Mesothelial cell of epicardium (in vitro differentiated cells): ENCODE measurements at regions not wholly inside any gene's neighbourhood (a gene's known extent, or its start where the extent isn't known, plus 50 kb on each side); places are given as distances from the start of the nearest gene placed in this dataset.

ENCODE experiments used
- DNase-seq, 2 experiments: peaks; one replicate each; pipeline ENCODE4 v3.0.0; 2021; ENCODE audit warnings: low spot score in 2 of 2; ENCODE audit not compliant: unreplicated experiment in 2 of 2
- H3K27ac Mint-ChIP-seq: 2 replicates; pipeline ENCODE4 v1.8.0; 2021; ENCODE audit warnings: mixed read lengths
- H3K27me3 Mint-ChIP-seq: 2 replicates; pipeline ENCODE4 v1.8.0; 2021; ENCODE audit warnings: low read depth, mixed read lengths
- H3K36me3 Mint-ChIP-seq: 2 replicates; pipeline ENCODE4 v1.8.0; 2021; ENCODE audit warnings: mixed read lengths
- H3K4me1 Mint-ChIP-seq: 2 replicates; pipeline ENCODE4 v1.8.0; 2021; ENCODE audit warnings: mixed read lengths
- H3K4me3 Mint-ChIP-seq: 2 replicates; pipeline ENCODE4 v1.8.0; 2021; ENCODE audit warnings: mild to moderate bottlenecking, moderate library complexity, mixed read lengths
- H3K9me3 Mint-ChIP-seq: 2 replicates; pipeline ENCODE4 v1.8.0; 2021; ENCODE audit warnings: mixed read lengths
- TF ChIP-seq, protein P1 (sequence below): fragments of 200-600 bp; sonication (generic); IDR thresholded peaks from one replicate; pipeline ENCODE4 v1.5.0; 2021; ENCODE audit warnings: antibody characterized with exemption; ENCODE audit not compliant: unreplicated experiment

DNA sequence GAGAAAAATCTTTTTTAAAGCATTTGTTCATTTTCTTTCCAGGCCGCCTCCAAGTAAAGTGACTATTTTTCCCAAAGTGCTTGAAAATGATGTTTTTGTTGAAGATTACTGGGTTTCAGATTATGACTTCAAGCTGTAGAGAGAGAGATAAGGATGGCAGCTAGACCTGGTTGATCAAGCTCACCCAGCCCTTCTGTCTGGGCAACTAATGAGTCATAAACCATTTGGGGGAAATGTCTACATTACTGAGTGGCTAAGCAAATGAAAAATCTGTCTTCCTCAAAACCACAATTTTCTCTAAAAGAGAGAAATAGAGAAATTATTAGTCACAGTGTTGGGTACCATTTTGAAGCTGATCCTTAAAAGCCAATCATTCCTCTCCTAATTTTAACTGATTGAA, 355.4 kb upstream of the CPEB2 start:
- peaks cover 9% of the 10 kb centered on the region for H3K9me3 Mint-ChIP-seq
- TF ChIP-seq, protein P1, sequence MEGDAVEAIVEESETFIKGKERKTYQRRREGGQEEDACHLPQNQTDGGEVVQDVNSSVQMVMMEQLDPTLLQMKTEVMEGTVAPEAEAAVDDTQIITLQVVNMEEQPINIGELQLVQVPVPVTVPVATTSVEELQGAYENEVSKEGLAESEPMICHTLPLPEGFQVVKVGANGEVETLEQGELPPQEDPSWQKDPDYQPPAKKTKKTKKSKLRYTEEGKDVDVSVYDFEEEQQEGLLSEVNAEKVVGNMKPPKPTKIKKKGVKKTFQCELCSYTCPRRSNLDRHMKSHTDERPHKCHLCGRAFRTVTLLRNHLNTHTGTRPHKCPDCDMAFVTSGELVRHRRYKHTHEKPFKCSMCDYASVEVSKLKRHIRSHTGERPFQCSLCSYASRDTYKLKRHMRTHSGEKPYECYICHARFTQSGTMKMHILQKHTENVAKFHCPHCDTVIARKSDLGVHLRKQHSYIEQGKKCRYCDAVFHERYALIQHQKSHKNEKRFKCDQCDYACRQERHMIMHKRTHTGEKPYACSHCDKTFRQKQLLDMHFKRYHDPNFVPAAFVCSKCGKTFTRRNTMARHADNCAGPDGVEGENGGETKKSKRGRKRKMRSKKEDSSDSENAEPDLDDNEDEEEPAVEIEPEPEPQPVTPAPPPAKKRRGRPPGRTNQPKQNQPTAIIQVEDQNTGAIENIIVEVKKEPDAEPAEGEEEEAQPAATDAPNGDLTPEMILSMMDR = no peak
- no peak overlapping the region for H3K4me3 Mint-ChIP-seq
- H3K27me3 Mint-ChIP-seq = no peaks in the 10 kb centered on the region
- no peaks in the 10 kb centered on the region for H3K4me1 Mint-ChIP-seq
- DNase-seq = no peak
- H3K36me3 Mint-ChIP-seq = no peaks in the 10 kb centered on the region
- no peak overlapping the region for H3K27ac Mint-ChIP-seq

DNA sequence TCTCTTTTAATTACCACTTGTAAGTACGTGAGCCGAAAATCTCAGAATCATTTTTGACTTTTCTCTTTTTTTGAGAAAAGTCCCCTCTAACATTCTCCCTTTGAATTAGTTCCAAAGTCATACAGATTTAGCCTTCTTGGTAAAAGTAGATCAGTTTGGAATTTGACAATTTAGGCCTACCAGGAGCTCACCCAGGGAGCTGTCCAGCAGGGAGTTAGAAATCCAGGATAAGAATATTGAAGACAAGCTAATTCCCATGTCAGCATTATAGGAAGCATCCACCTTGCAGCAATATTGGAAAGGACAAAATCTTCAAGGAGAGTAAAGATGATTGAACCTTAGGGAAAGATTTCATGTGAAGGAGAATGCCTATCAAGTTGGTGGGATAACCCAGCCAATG, 352.2 kb upstream of the CPEB2 start:
- Mint-ChIP-seq H3K4me3 (no peak overlapping the region), H3K27me3 (no peaks in the 10 kb centered on the region), H3K36me3 (no peaks in the 10 kb centered on the region), H3K9me3 (peaks cover 20% of the 10 kb centered on the region), H3K27ac (no peak overlapping the region), H3K4me1 (no peaks in the 10 kb centered on the region)
- TF ChIP-seq, protein P1 = no peak
- no peak for DNase-seq

DNA sequence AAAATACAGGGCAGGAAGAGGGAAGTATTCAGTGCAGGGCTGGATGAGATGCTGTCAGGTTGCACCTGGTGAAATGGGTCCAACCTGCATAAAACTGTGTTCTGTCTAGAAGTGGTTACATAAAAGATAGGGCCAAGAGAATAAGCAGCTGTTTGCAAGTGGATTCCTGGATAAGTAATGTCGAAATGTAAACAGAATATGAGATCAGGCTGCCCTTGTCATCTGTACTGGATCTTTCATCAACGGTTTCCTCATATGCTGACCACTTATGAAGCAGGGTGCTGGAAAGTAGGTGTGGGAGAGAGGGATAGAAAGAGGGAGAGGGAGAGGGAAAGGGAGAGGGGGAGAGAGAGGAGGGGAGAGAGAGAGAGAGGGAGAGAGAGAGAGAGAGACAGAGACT, 349.8 kb upstream of the CPEB2 start:
- Mint-ChIP-seq H3K27me3 (no peaks in the 10 kb centered on the region), H3K27ac (no peak overlapping the region), H3K4me1 (no peaks in the 10 kb centered on the region), H3K9me3 (peaks cover 24% of the 10 kb centered on the region), H3K36me3 (no peaks in the 10 kb centered on the region), H3K4me3 (no peak overlapping the region)
- TF ChIP-seq, protein P1 = no peak
- DNase-seq = no peak

- no peaks in the 10 kb centered on the region for H3K36me3 Mint-ChIP-seq
- no peak overlapping the region for H3K4me3 Mint-ChIP-seq
- DNase-seq = no peak
- no peaks in the 10 kb centered on the region for H3K4me1 Mint-ChIP-seq
- H3K27me3 Mint-ChIP-seq = no peaks in the 10 kb centered on the region
- TF ChIP-seq, protein P1 = no peak
- H3K9me3 Mint-ChIP-seq = peaks cover 20% of the 10 kb centered on the region
- H3K27ac Mint-ChIP-seq = no peak overlapping the region
Measured at GRCh38 chr4:14653338-14653737, 348.9 kb upstream of the CPEB2 start.

DNA sequence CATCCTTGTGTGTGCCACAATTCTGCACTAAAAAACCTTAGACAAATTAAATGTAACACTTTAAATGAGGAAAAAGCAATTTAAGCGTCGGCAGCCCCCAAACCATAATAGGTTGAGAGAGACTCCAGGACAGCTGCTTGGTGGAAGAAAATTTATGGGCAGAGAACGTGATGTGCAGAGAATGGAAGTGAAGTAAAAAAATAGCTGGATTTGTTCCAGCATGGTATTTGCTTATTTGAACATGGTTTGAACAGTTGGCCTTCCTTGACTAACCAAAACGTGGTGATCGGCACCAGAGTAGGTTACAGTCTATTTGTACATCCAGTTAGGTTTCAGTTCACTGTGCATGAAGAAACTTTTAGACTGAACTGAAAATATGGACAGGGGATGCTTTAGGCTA, 343.0 kb upstream of the CPEB2 start:
- TF ChIP-seq, protein P1 = no peak

DNA sequence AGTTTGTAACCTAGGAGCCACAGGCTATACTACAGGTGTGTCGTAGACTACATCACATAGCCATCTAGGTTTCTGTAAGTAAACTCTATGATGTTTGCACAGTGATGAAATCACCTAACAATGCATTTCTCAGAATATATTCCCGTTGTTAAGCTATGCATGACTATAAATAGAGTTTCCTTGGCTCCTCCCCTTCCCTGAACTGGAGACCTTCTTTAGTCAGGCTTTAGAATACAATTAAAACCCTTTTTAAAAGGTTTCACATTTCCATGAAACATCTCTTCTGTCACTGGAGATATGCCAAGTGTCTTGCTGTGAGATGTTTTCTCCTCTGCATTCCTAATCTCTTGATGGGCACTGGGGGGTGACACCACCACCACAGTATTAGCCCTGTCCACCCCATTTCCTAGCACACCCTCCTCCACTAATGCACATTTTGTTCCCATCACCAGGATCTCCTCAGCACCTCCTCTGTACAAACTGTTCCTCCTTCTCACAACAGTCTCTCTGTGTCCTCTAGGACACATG, 334.6 kb upstream of the CPEB2 start:
- Mint-ChIP-seq H3K4me1 (no peaks in the 10 kb centered on the region), H3K9me3 (peaks cover 10% of the 10 kb centered on the region), H3K27me3 (peaks cover 6% of the 10 kb centered on the region), H3K4me3 (no peak overlapping the region), H3K36me3 (no peaks in the 10 kb centered on the region), H3K27ac (no peak overlapping the region)
- TF ChIP-seq, protein P1 = no peak
- DNase-seq = no peak

More for the DNA sequence above, 343.0 kb upstream of the CPEB2 start:
- Mint-ChIP-seq H3K27me3 (no peaks in the 10 kb centered on the region), H3K4me1 (no peaks in the 10 kb centered on the region), H3K27ac (no peak overlapping the region), H3K36me3 (no peaks in the 10 kb centered on the region), H3K9me3 (peaks cover 20% of the 10 kb centered on the region), H3K4me3 (no peak overlapping the region)
- DNase-seq = no peak
